GM23338 (cell line): ENCODE measurements at regions not wholly inside any gene's neighbourhood (a gene's known extent, or its start where the extent isn't known, plus 50 kb on each side); places are given as distances from the start of the nearest gene placed in this dataset.

Source experiments
- CREB1 ChIP-seq: fragments of 250-450 bp; sonication (Bioruptor Pico); IDR thresholded peaks from 2 replicates; pipeline ENCODE4 v1.5.0; 2020; ENCODE audit warnings: low read depth, mild to moderate bottlenecking, moderate library complexity
- CTCF ChIP-seq, 2 experiments: fragments of 200-600 bp in 1 of 2; sonication (generic) in 1 of 2; conservative IDR thresholded peaks; 2 replicates each; pipeline versions ENCODE4 v1.5.1 to v1.6.1; 2016 to 2017; ENCODE audit warnings: antibody characterized with exemption in 2 of 2, low read depth in 2 of 2, mild to moderate bottlenecking in 2 of 2, moderate library complexity in 1 of 2
- EZH2 ChIP-seq: fragments of 200-600 bp; sonication (generic); IDR thresholded peaks from one replicate; pipeline ENCODE4 v1.8.0; 2017; ENCODE audit warnings: antibody characterized with exemption, mild to moderate bottlenecking, low read depth; ENCODE audit not compliant: unreplicated experiment
- REST ChIP-seq: IDR thresholded peaks from one replicate; pipeline ENCODE4 v1.6.1; 2018; ENCODE audit warnings: antibody characterized with exemption; ENCODE audit not compliant: unreplicated experiment

- no peak for TF ChIP-seq CTCF (conservative IDR thresholded peaks at IDR 0.05; ENCODE audit: low read depth in 2 of 2)
- no peak for TF ChIP-seq EZH2
- TF ChIP-seq CREB1 (CRISPR knock-in tag): no peak
- TF ChIP-seq REST: no peak
These were observed 175.6 kb downstream of the NRIP1 start for GRCh38 chr21:14889080-14889810.
